ENCODE measurements at regions not wholly inside any gene's neighbourhood (a gene's known extent, or its start where the extent isn't known, plus 50 kb on each side); places are given as distances from the start of the nearest gene placed in this dataset.
"Not testable (repeated sequence)": the region's sequence is repeated elsewhere in the genome, so short reads cannot be mapped to it uniquely, and the experiment has no call there.

GRCh38 chr6:14300189-14300588 lies 182.6 kb downstream of the CD83 start:
- DNase-seq = not testable (repeated sequence)

GRCh38 chr6:14300721-14301120 lies 183.1 kb downstream of the CD83 start:
- not testable (repeated sequence) for DNase-seq

- not testable (repeated sequence) for DNase-seq
Observed at GRCh38 chr6:14301477-14301876, 183.9 kb downstream of the CD83 start.

- DNase-seq = peak; percentile 29
Observed at GRCh38 chr6:14305131-14305530, 187.6 kb downstream of the CD83 start.

- DNase-seq = no peak
Observed at GRCh38 chr6:14305624-14306023, 188.1 kb downstream of the CD83 start.

- DNase-seq = no peak
Observed at GRCh38 chr6:14306151-14306906, 188.8 kb downstream of the CD83 start.

GRCh38 chr6:14309516-14309915 lies 191.9 kb downstream of the CD83 start:
- DNase-seq = no peak

- no peak for DNase-seq
Observed at GRCh38 chr6:14309951-14310445, 192.4 kb downstream of the CD83 start.

GRCh38 chr6:14310960-14311359 lies 193.4 kb downstream of the CD83 start:
- no peak for DNase-seq

- DNase-seq = no peak
Observed at GRCh38 chr6:14312587-14312986, 195.0 kb downstream of the CD83 start.

- DNase-seq = no peak
Observed at GRCh38 chr6:14313248-14313647, 195.7 kb downstream of the CD83 start.

- DNase-seq = no peak
Observed at GRCh38 chr6:14315353-14315752, 197.8 kb downstream of the CD83 start.

GRCh38 chr6:14316651-14317386 lies 199.2 kb downstream of the CD83 start:
- peak; percentile 29 for DNase-seq

- DNase-seq = no peak
Observed at GRCh38 chr6:14317387-14317970, 199.9 kb downstream of the CD83 start.

- no peak for DNase-seq
Observed at GRCh38 chr6:14320332-14320731, 202.8 kb downstream of the CD83 start.

GRCh38 chr6:14321992-14322772 lies 204.6 kb downstream of the CD83 start:
- no peak for DNase-seq

- no peak for DNase-seq
Observed at GRCh38 chr6:14322841-14323240, 205.3 kb downstream of the CD83 start.

- no peak for DNase-seq
Observed at GRCh38 chr6:14326774-14327173, 209.2 kb downstream of the CD83 start.

- DNase-seq = no peak
Observed at GRCh38 chr6:14328163-14328562, 210.6 kb downstream of the CD83 start.

- DNase-seq = no peak
Observed at GRCh38 chr6:14333556-14334305, 216.2 kb downstream of the CD83 start.

- DNase-seq = no peak
Observed at GRCh38 chr6:14335071-14335470, 217.5 kb downstream of the CD83 start.

GRCh38 chr6:14337152-14337551 lies 219.6 kb downstream of the CD83 start:
- no peak for DNase-seq

Data from activated CD4-positive, alpha-beta T cell treated with anti-CD3 and anti-CD28 coated beads for 48 hours (primary cell).